ENCODE measurements at regions not wholly inside any gene's neighbourhood (a gene's known extent, or its start where the extent isn't known, plus 50 kb on each side); places are given as distances from the start of the nearest gene placed in this dataset.
"Not testable (repeated sequence)": the region's sequence is repeated elsewhere in the genome, so short reads cannot be mapped to it uniquely, and the experiment has no call there.

DNA sequence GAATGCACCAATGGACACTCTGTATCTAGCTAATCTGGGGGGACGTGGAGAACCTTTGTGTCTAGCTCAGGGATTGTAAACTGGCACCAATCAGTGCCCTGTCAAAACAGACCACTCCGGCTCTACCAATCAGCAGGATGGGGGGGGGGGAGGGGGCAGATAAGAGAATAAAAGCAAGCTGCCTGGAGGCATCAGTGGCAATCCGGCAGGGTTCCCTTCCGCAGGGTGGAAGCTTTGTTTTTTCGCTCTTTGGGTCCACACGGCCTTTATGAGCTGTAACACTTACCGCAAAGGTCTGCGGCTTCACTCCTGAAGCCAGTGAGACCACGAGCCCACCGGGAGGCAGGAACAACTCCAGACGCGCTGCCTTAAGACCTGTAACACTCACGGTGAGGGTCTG lies 827.1 kb downstream of the PLOD2 start:
- no peak for DNase-seq

DNA sequence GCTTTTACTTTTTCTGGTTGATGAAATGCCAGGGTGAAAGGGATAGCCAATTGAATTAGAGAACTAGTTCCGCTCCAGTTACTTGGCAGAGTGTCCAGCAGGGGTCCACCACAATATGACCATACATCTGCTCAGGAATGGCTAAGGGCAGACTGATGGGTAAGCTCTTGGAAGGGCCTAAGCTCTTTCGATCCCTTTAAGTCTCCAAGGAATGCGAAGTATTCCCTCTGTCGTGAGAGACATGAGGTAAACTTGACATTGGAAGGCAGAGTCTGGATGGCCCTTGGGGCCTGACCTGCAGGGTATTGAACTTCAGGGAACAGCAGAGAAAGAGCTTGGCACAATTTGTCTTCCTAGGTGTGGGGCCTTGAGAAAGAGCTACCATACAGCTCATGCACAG lies 805.8 kb downstream of the PLOD2 start:
- peak; percentile 15 for DNase-seq

DNA sequence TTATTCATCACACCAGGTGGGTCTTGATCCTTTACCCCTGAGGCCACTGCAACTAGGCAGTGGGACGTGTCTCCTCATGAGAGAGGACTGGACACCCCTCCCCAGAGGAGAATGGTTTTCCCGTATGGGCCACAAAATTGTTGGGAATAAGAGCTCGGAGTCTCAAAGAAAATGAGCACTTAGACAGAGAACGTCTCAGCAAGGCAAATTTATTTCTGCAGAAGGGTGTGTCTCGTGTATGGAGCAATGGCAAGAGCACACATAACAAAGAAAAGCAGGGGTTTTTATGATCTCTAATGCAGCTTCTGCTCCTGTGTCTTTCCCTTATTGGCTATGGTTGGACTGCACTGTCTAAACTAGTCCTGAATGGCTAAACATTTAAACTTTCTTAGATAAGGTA lies 803.5 kb downstream of the PLOD2 start:
- DNase-seq: no peak

DNA sequence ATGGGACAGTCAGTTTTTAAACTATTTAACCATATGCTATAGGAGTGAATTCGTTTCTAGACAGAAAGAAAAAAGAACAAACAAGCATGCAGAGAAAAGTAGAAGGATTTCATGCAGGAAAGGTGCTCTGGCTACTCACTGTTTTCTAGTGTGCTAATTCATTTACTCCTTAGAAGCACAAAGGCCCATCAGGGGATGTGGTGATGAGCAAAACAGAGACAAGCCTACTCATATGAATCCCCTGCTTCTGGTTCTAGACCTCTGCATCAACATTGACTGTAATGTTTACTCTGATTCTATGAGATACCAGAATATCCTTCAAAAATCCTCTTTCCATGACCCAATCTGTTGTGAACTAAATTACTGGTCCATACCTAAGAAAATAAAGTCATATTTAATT lies 801.9 kb downstream of the PLOD2 start:
- DNase-seq: no peak

DNA sequence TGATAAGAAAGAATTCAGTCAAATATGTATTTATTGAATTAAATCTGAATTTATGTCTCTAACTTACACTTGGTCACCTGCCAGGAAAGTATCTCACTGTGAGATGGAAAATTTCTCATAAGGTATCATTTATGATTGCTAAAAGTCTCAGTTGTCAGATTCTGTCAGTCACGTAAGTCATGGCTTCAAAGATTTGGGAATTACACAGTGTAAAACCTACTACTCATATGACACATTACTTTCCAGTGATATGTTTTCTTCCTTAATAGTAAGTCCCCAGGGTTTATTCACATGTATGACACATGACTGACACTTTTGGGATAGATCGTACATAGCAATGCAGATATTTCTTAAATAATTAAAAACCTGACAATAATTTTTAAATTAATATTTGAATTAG lies 792.2 kb downstream of the PLOD2 start:
- no peak for DNase-seq

DNA sequence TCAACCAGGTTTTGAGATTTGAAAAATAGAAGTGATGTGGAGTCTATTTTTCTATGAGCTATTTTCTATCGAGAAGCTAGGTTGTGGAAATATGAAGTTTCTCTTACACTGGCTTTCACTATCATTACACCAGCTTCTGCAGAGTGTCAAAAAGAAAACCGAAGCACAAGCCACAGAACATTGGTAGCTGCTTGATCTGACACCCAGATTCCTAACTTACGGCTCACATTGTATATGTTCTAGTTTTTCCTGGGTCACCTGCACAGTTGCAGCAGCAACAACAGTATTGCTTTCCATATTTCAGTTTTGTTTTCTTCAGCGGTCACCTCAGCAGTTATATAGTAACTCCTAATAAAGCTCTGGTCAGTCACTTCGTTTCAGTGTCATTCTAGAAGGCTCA lies 790.1 kb downstream of the PLOD2 start:
- DNase-seq: no peak

DNA sequence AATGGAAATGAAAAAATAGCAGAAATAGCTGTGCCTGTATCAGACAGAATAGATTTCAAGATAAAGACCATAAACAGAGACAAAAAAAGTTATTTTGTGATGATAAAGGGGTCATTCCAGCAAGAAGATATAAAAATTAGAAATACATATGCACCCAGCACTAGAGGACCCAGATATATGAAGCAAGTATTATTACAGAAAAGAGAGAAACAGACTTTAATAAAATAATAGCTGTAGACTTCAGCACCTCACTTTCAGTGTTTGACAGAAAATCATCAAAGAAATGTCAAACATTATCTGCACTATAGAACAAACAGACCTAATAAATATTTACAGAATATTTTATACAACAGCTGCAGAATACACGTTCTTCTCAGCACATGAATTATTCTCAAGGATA lies 783.7 kb downstream of the PLOD2 start:
- DNase-seq: no peak

DNA sequence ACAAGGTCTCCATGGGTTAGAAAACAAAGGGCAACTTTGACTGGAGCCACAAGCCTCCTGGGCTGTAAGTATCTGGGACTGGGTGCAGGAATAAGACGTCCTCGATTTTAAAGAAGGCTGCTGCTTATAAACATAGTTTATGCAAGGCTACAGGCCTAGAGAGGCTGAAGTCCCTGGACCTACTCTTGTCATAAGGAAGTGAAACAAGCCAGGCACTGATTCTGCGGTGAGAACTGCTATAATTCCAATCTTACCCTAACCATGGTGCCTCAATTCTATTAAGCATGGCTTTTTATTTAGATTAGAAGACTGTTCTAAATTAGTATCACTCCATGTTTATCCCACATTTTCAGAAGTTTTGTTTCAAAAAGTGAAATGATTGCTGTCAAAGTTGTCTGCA lies 777.6 kb downstream of the PLOD2 start:
- no peak for DNase-seq

DNA sequence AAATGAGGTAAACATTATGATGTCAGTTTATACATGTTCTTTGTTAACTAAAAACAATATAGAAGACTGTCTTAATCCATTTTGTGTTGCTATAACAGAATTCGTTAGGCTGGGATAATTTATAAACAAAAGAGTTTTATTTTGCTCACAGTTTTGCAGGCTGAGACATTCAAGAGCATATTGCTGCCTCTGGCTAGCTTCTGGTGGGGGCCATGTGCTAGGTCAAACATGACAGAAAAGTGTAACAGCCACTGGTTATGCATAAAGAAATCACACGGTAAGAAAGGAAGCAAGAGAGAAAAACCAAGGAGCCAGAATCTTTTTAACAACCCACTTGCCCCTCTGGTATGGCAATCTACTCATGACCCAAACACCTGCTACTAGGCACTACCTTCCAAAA lies 776.7 kb downstream of the PLOD2 start:
- no peak for DNase-seq

DNA sequence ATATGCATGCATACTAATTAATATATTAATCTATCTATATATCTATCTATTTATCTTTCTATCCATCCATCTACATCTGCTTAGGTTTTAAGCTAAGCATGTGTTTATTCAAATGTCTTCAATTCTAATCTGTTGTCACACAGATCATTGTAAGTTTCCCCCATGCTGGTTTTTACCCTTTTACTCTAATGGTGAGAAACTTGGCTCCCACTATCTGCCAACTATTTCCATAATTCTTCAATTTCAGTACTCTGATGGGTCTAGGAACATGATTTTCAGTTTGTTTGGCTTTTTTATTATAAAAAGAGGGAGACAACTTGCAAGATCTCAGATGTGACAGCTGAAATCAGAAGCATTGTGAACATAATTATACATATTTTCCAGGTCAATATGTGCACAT lies 773.8 kb downstream of the PLOD2 start:
- no peak for DNase-seq

DNA sequence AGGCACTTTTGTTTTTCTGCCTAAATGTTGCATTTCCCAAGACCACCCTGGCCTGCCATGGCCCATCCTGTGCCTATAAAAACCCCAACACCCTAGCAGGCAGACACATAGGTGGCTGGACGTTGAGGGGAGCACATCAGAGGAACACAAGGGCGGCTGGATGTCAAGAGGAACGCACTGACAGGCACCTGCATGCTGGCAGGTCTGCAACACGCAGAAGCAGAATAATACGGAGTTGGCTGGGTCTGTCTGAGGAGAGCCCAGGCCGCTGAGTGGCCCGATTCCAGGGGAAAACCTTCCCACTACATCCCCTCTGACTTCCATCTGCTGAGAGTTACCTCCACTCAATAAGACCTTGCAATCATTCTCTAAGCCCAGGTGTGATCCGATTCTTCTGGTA lies 765.6 kb downstream of the PLOD2 start:
- no peak for DNase-seq

DNA sequence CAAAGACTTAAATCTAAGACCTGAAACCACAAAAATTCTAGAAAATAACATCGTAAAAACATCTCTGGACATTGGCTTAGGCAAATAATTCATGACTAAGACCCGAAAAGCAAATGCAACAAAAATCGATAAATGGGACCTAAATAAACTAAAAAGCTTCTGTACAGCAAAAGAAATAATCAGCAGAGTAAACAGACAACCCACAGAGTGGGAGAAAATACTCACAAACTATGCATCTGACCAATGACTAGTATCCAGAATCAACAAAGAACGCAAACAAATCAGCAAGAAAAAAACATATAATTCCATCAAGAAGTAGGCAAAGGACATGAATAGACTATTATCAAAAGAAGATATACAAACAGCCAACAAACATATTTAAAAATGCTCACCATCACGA lies 749.4 kb downstream of the PLOD2 start:
- no peak for DNase-seq

DNA sequence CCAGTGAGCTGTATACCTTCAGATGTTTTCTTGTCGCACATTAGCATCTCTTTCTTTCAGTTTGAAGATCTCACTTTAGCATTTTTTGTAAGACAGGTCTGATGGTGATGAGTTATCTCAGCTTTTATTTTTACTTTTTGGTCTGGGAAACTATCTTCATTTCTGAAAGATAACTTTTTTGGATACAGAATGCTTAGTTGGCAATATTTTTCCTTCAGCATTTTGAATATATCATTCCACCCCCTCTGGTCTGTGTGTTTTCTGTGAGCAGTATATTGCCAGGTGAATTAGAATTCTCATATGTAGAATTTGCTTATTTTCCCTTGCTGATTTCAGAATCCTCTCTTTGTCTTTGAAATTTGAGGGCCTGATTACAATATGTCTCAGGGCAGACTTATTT lies 743.3 kb downstream of the PLOD2 start:
- DNase-seq: no peak

DNA sequence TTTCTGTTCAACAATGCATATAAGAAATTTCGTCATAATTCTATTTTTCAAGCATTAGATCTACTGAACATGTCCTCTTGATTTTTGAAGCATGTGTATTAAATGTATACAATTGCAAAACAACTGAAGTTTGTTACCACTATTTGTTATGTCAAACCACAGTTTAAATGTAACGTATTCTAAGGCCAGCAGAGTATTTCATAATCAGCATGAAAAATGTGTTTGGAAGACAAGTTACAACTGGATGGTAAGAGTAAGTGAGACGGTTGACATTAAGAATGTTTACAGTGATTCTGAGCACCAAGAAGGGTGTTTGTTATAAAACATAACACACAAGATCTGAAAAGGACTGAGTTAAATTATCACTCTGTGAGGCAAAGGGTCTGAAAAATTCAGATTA lies 738.4 kb downstream of the PLOD2 start:
- DNase-seq: no peak

DNA sequence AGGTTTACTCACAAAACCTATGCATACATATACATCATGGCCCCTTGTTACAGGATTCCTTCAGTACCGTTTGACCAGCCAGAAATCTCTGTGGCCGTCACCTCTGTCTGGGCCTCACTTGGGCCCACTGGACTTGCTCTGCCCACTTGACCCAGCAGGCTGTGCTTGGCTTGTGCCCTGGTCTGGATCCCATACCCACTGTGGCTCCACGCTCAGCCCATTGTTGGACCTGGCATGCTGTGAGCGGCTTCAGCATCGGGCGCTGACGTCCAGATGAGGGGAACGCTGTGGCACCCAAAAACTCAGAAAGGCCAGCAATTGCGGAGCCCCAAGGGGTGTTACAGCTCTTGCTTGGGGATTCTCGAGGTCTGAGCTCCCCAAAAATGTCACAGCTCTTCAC lies 733.6 kb downstream of the PLOD2 start:
- DNase-seq: no peak

DNA sequence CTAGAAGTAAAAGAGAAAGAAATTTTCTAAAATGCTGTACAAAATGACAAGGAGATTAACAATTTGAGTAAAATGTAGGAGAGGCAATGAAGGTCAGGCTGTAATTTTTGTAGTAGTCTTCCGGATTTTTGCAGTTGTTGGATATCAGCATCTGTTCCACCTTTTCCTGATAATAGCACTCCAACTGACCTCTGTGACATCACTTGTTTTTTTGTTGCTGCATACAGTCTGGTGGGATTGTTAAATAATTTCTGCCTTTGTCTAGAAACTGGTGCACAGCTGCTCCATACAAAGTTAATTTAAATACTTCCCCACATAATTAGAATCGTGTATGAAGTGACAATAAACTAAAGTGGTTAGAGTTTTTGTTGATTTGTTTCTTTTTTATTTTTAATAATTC lies 731.4 kb downstream of the PLOD2 start:
- peak; percentile 8 for DNase-seq

DNA sequence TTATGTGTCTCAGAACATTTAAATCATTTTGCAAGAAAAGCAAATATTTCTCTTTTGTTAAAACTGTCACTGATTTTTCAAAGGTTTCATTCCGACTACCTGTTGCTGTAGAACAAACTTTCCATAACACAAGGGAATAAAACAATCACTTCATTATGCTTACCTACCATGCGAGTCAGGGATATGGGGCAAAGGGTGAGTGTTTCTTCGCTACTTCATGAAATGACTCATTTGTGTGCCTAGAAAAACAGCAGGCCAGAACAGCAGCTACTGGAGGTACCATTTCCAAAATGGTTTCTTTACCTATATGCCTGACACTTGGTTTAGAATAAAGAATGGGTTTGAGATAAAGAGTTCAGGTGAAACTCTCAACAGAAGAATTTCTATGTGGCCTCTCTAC lies 712.5 kb downstream of the PLOD2 start:
- DNase-seq: no peak

DNA sequence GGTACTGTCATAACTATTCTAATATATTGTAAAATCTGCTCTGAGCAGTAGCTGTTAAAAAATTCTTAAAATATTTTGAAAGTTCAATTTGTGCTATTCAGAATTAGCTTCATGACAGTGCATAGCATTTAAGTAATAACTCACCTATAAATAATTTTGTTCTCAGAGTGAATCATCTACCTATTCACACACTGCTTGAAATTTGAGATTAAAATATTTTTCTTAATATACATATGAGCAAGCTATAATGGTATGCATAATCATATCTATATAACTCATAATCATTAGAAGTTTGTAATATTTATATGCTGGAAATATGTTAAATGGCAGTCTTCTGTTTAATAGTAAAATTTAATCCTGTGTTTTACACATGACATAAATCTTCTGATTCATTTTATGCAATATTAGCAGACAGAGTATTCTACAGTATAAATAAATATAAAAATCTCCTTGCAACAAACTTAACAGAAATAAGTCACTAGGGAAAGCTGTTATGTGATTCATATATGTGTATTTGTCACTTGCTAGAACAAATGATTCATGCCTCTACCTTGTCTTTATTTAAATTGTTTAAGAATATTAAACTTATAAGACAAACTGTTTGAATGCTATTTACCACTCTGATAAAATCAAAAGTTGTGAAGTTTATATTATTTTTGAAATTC lies 710.8 kb downstream of the PLOD2 start:
- DNase-seq: no peak

DNA sequence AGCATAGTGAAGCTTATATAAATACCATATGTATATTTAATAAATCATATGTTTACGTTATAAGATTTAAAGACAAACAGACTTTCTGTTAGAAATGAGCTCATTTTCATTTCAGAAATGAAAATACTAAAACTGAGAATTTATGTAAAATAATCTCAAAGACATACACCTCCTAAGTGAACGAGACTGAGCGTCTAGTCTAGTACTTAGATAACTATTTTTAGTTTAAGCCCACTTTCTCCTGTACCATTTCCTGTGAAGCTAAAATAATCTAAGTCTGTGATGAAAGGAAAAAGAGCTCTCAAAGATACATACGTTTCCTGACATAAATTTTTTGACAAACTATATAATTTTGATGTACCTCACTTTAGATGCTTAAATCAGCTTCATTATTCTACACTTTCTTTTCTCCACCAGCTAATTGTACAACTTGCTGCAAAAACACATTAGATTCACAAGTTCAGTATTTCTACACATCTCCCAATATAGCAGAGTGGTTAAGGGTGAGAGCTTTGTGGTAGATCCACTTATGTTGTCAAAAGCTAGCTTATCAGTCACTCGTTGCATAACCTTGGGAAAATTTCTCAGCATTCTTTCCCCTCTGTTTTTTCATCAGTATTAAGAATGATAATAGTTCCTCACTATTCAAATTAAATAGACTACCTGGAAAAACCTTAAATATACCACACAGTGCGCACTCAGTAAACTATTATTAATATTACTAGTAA lies 703.0 kb downstream of the PLOD2 start:
- no peak for DNase-seq

DNA sequence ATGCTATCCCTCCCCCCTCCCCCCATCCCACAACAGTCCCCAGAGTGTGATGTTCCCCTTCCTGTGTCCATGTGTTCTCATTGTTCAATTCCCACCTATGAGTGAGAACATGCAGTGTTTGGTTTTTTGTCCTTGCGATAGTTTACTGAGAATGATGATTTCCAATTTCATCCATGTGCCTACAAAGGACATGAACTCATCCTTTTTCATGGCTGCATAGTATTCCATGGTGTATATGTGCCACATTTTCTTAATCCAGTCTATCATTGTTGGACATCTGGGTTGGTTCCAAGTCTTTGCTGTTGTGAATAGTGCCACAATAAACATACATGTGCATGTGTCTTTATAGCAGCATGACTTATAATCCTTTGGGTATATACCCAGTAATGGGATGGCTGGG lies 701.3 kb downstream of the PLOD2 start:
- DNase-seq: not testable (repeated sequence)

DNA sequence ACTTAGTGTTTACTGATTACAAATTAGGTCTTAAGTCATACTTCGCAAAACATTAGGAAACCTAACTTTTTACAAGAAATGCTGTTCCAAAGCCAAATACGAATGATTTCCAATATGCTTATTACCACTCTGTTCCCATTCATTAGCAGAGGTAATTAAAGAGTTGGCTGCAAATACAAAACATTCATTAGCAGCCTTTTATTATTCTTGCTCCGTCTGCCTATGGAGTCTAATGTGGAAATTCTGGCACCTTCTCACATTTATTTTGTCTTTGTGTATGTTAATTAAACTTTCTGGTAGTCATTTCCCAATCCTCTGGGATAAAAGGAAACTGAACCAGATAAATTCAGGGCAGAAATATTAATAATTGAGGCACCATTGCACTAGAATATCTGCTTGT lies 689.0 kb downstream of the PLOD2 start:
- DNase-seq: no peak

DNA sequence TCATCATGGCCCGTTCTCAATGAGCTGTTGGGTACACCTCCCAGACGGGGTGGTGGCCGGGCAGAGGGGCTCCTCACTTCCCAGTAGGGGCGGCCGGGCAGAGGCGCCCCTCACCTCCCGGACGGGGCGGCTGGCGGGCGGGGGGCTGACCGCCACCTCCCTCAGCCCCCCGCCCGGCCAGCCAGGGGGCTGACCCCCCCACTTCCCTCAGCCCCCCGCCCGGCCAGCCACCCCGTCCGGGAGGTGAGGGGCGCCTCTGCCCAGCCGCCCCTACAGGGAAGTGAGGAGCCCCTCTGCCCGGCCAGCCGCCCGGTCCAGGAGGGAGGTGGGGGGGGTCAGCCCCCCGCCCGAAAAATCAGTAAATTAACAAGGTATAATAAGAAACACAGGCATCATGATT lies 678.2 kb downstream of the PLOD2 start:
- DNase-seq: not testable (repeated sequence)

DNA sequence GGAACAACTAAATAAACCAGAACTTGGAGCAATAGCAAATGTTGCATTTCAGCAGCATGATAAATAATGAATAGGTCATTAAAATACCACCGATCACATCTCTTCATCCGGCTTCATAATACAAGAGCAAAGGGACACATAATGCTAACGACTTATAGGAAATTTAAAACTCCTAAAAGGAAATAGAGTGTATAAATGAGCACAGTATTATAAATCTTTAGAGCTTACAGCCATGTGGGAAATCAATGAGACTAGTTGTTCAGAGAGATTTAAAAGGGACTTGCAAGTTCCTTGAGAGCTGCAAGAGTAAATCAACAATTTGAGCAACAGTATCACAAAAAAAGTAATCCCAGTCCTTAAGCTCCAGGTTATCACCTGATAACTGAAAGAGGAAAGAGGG lies 677.0 kb downstream of the PLOD2 start:
- DNase-seq: no peak

DNA sequence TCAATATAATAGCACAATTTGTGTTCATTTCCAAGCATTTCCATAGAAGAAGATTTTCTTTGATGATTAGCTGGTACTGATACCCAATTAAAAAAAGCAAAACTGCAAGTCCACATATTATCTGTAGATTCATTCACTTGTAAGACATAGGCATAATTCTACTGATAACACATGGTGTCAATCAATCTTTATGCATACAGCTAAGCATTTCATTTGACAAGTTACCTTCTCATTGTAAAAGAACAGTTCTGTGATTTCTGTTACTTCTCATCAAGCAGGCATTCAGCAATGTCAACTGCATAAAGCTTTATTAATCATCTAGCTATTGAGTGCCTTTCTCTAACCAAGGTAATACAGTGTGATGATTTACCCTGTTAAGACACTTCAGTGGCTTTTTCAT lies 672.0 kb downstream of the PLOD2 start:
- no peak for DNase-seq

Data from NCI-H82 (cell line).